Fibroblast of the aortic adventitia (primary cell): ENCODE measurements at regions not wholly inside any gene's neighbourhood (a gene's known extent, or its start where the extent isn't known, plus 50 kb on each side); places are given as distances from the start of the nearest gene placed in this dataset.
A peak's percentile ranks its signal among the peaks of the same experiment; 100 is the strongest.

Experiments used
- DNase-seq: peaks from one replicate; pipeline ENCODE4 v3.0.0-alpha.2; 2010; ENCODE audit warnings: low read depth
- H3K4me3 ChIP-seq: 2 replicates; pipeline ENCODE4 v1.5.1; 2011; ENCODE audit warnings: low read depth, mild to moderate bottlenecking, control low read depth, low read length, moderate library complexity
- TF ChIP-seq, protein P1 (sequence below): IDR thresholded peaks from 2 replicates; pipeline ENCODE4 v1.5.1; 2011; ENCODE audit warnings: mild to moderate bottlenecking, low read length, control low read depth, inconsistent platforms; ENCODE audit not compliant: insufficient read depth

DNA sequence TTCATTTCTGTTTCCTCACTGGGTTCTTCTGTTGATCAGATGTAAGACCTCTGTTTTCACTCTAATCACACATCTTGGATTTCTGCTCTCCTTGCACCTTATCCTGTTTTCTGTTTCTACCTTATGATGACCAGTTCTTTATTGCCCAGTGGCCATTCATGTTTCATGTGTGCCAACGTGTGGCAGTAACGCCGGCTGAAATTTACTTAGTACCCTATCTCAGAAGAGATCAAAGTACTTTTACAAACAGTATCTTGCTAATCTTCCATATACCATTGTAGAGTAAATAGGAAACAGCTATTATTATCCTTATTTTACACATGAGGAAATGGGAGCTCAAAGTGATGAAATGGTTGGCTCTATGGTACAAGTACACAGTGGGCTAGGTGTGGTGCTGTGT lies 74.0 kb downstream of the GATA3 start:
- H3K4me3 ChIP-seq = no peak overlapping the region
- TF ChIP-seq, protein P1, sequence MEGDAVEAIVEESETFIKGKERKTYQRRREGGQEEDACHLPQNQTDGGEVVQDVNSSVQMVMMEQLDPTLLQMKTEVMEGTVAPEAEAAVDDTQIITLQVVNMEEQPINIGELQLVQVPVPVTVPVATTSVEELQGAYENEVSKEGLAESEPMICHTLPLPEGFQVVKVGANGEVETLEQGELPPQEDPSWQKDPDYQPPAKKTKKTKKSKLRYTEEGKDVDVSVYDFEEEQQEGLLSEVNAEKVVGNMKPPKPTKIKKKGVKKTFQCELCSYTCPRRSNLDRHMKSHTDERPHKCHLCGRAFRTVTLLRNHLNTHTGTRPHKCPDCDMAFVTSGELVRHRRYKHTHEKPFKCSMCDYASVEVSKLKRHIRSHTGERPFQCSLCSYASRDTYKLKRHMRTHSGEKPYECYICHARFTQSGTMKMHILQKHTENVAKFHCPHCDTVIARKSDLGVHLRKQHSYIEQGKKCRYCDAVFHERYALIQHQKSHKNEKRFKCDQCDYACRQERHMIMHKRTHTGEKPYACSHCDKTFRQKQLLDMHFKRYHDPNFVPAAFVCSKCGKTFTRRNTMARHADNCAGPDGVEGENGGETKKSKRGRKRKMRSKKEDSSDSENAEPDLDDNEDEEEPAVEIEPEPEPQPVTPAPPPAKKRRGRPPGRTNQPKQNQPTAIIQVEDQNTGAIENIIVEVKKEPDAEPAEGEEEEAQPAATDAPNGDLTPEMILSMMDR = no peak

DNA sequence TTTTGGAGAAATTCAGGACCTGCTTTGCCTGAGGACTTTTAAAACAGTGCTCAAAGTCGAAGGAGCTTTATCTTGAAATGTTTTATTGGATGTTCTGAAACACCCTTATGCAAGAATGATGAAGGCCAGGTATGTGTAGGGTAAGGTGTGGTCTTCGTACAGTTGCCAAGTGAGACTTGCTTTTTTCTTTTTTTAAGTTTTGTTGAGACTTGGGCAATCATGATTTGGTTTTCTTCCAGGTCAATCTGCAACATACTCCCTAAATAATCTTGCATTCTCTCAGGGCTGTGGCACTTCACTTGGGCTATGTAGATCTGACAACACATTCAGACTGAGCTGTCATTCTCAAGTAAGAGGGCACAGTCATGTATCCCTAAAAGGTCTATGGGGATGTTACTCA lies 75.0 kb downstream of the GATA3 start:
- TF ChIP-seq, protein P1 = no peak
- no peak overlapping the region for H3K4me3 ChIP-seq
- DNase-seq = no peak

More for the DNA sequence above, 74.0 kb downstream of the GATA3 start:
- DNase-seq = no peak

DNA sequence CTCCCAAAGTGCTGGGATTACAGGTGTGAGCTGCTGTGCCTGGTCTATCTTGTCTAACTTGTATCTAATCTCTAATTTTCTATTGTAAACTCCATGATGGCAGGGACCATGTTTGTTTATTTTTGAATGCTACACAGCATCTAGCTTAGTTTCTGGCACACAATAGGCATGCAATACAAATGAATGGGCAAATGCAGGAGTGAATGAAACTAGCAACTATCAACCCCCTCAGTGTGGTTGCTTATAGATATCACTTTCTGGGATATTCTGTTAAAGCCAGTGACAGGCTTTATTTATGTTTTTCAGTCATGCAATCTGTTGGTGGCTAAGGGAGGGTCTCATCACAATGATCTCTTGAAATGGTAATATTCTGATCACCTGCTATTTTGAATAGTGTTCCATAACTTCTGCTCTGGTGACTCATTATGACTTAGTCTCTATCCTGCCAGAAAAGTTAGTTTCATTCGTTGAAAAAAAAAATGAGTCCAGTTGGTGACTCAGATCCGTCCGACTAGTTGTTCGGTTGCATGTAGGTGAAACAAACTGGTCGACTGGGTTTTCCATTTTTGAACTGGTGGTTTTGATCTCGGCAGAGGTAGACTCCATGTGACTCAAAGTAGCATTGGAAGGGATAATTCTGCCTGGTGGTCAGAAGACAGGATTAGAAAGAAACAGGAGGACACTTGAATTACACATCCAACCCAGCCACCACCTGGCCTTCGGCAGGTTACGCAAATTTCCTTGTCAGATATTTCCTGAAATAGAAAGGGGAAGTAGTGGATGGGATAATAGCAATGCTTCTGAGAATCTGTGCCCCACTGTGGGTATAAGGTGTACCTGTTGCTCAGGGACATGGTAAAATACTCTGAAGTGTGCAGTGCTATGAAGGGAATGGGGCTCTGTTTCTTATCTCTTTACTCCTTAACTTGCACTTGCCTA lies 76.8 kb downstream of the GATA3 start:
- H3K4me3 ChIP-seq = no peak overlapping the region
- peak; percentile 9 for DNase-seq

DNA sequence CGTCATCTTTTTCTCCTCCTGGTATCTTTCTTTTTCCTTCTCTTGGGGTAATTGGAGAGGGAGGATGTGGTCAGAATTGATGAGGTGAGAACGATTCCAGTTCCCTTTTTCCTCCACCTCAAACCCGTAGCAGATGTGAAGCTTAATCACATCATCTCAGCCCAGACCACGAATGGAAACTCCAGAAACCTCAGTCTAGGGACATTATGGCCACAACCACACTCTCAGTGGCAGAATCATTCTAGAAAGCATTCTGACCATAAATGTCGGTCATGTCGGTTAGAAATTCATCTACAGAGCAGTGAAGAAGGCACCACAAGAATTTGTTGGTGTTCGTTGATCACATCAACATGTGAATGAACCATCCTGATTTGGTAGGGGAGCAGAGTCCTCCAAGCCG lies 78.7 kb downstream of the GATA3 start:
- no peak overlapping the region for H3K4me3 ChIP-seq
- TF ChIP-seq, protein P1 = no peak
- DNase-seq = no peak

More for the DNA sequence above, 76.8 kb downstream of the GATA3 start:
- TF ChIP-seq, protein P1 = no peak

DNA sequence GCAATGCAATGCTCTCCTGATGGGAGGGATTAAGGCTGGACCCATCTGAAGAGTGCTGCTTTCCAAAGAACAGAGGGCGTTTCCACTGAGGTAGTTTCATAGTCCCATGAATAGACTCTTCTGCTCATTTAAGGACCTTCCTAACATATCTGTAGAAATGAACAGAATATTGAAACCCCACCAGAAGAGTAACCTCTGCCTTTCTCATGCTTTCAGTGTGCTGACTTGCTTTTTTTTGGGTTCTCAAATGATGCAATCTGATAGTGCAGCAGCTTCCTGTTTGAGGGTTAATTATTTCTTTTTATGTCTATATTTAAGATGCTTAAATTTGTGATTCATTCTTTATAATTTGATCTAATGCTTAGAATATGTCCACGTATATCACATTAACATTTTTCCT lies 82.2 kb downstream of the GATA3 start:
- H3K4me3 ChIP-seq = no peak overlapping the region
- no peak for DNase-seq
- TF ChIP-seq, protein P1 = no peak

DNA sequence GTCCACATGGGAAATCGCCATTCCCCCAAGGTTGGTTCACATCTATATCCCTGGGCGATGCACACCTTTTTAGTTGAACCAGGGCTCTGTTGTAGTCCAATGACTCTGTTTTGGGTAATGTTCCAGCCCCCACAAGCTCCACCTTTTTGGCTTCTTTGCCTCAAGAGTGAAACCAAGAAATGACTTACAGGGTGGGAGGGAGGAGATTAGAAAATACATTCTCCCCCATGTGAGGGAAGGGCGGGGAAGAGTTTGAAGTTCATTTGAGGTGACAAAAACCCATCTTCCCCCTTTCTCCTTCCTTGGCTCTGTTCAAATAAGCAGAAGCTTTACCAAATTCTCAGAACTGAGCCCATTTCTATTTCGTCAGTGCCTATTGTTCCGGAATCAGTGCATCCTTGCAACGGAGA lies 82.8 kb downstream of the GATA3 start:
- no peak overlapping the region for H3K4me3 ChIP-seq
- no peak for DNase-seq
- TF ChIP-seq, protein P1 = no peak

DNA sequence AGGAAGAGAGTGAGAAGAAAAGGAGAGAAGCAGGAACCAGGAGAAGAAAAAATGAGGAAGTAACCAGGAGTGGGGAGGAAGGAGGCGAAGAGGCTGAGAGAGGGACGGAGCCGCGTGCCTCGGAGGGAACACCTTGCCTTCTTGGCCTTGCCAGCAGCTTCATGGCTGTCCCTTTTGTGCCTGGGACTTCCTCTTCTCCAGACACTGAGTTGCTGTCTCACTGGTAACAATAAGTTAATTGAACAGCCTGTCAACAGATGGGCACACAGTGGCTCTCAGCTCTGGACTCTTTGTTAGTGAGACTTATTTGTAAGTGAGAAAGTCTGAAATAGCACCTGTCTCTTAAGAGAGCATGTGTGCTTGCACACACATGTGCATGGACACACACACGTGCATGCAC lies 83.2 kb downstream of the GATA3 start:
- no peak for DNase-seq
- H3K4me3 ChIP-seq = no peak overlapping the region
- TF ChIP-seq, protein P1 = no peak
